DND-41 (cell line): ENCODE measurements at regions not wholly inside any gene's neighbourhood (a gene's known extent, or its start where the extent isn't known, plus 50 kb on each side); places are given as distances from the start of the nearest gene placed in this dataset.

Experiments
- ATAC-seq: fragments of 200-7000 bp; cut with Tn5 transposase; 3 replicates; pipeline ENCODE4 v1.9.1; 2021; ENCODE audit warnings: low read depth; ENCODE audit not compliant: insufficient read depth
- DNase-seq: peaks from one replicate; pipeline ENCODE4 v3.0.0-alpha.2; 2020
- H2AFZ ChIP-seq: 2 replicates; pipeline ENCODE4 v1.6.0; 2012; ENCODE audit warnings: low read depth, low read length
- H3K27ac ChIP-seq: 2 replicates; pipeline ENCODE4 v1.5.1; 2012; ENCODE audit warnings: low read length, inconsistent platforms
- H3K27me3 ChIP-seq: fragments of 200-600 bp; sonication (generic); 2 replicates; pipeline ENCODE4 v1.6.0; 2012; ENCODE audit warnings: low read length, mild to moderate bottlenecking, inconsistent platforms; ENCODE audit not compliant: insufficient read depth, poor library complexity
- H3K36me3 ChIP-seq: 2 replicates; pipeline ENCODE4 v1.5.1; 2012; ENCODE audit warnings: low read length, inconsistent platforms; ENCODE audit not compliant: insufficient read depth
- H3K4me1 ChIP-seq: 2 replicates; pipeline ENCODE4 v1.5.1; 2012; ENCODE audit warnings: mild to moderate bottlenecking, low read length; ENCODE audit not compliant: insufficient read depth
- H3K4me2 ChIP-seq: 2 replicates; pipeline ENCODE4 v1.6.0; 2012; ENCODE audit warnings: mild to moderate bottlenecking, moderate library complexity, low read length, inconsistent platforms; ENCODE audit not compliant: insufficient read depth
- H3K4me3 ChIP-seq, 2 experiments: fragments of 200-600 bp in 1 of 2; shearing (Covaris generic) in 1 of 2; 2 replicates each; pipeline ENCODE4 v1.5.1; 2012 to 2016; ENCODE audit warnings: inconsistent platforms in 2 of 2, low read length in 2 of 2, mild to moderate bottlenecking in 2 of 2, low read depth in 1 of 2, moderate library complexity in 1 of 2
- H3K79me2 ChIP-seq: 2 replicates; pipeline ENCODE4 v1.6.0; 2012; ENCODE audit warnings: low read length, inconsistent platforms; ENCODE audit not compliant: insufficient read depth
- H3K9ac ChIP-seq: 2 replicates; pipeline ENCODE4 v1.6.0; 2012; ENCODE audit warnings: low read depth, mild to moderate bottlenecking, inconsistent platforms, low read length, moderate library complexity
- H3K9me3 ChIP-seq: 2 replicates; pipeline ENCODE4 v1.5.1; 2012; ENCODE audit warnings: low read length, moderate library complexity, mild to moderate bottlenecking, inconsistent platforms; ENCODE audit not compliant: insufficient read depth, severe bottlenecking
- H4K20me1 ChIP-seq: 2 replicates; pipeline ENCODE4 v1.6.0; 2012; ENCODE audit warnings: low read length; ENCODE audit not compliant: insufficient read depth
- EZH2 ChIP-seq: IDR thresholded peaks from 3 replicates; pipeline ENCODE4 v1.6.1; 2012; ENCODE audit warnings: borderline replicate concordance, low read depth, mild to moderate bottlenecking, moderate library complexity, low read length, inconsistent platforms; ENCODE audit not compliant: severe bottlenecking
- TF ChIP-seq, protein P1 (sequence below): IDR thresholded peaks from 2 replicates; pipeline ENCODE4 v1.5.1; 2012; ENCODE audit warnings: borderline replicate concordance, low read length, moderate library complexity, mild to moderate bottlenecking; ENCODE audit not compliant: poor library complexity, severe bottlenecking; ENCODE audit errors: extremely low read depth

DNA sequence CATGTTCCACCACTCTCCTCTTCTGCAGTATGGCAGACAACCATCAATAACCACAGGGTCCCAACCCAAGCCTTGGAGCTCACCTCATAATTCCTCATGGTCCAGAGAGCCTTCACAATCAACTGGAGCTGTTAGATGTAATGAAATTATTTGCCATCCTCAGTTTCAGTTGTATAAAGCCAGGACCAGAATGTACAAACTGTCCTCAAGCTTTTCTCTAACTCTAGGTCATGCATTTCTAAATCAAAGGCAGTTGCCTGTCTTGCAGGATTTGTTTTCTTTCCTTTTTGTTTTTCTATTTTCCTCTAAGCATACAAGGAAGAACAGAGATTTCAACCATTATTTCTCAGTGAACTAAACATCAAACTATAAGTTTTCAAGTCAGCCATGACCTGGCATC lies 182.5 kb upstream of the SERP2 start:
- Histone ChIP-seq H3K27me3 (no peaks in the 10 kb centered on the region), H3K9ac (no peak overlapping the region), H4K20me1 (no peaks in the 10 kb centered on the region), H3K4me1 (peaks cover 2% of the 10 kb centered on the region; the same call in 1 of the 2 replicates), H3K9me3 (no peaks in the 10 kb centered on the region), H3K79me2 (no peaks in the 10 kb centered on the region), H3K4me3 (no peak overlapping the region), H3K4me2 (no peak overlapping the region), H3K36me3 (no peaks in the 10 kb centered on the region), H3K27ac (no peak overlapping the region), H2AFZ (no peak overlapping the region)
- no peak for ATAC-seq
- TF ChIP-seq, protein P1, sequence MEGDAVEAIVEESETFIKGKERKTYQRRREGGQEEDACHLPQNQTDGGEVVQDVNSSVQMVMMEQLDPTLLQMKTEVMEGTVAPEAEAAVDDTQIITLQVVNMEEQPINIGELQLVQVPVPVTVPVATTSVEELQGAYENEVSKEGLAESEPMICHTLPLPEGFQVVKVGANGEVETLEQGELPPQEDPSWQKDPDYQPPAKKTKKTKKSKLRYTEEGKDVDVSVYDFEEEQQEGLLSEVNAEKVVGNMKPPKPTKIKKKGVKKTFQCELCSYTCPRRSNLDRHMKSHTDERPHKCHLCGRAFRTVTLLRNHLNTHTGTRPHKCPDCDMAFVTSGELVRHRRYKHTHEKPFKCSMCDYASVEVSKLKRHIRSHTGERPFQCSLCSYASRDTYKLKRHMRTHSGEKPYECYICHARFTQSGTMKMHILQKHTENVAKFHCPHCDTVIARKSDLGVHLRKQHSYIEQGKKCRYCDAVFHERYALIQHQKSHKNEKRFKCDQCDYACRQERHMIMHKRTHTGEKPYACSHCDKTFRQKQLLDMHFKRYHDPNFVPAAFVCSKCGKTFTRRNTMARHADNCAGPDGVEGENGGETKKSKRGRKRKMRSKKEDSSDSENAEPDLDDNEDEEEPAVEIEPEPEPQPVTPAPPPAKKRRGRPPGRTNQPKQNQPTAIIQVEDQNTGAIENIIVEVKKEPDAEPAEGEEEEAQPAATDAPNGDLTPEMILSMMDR = no peak
- no peak for TF ChIP-seq EZH2
- no peak for DNase-seq

DNA sequence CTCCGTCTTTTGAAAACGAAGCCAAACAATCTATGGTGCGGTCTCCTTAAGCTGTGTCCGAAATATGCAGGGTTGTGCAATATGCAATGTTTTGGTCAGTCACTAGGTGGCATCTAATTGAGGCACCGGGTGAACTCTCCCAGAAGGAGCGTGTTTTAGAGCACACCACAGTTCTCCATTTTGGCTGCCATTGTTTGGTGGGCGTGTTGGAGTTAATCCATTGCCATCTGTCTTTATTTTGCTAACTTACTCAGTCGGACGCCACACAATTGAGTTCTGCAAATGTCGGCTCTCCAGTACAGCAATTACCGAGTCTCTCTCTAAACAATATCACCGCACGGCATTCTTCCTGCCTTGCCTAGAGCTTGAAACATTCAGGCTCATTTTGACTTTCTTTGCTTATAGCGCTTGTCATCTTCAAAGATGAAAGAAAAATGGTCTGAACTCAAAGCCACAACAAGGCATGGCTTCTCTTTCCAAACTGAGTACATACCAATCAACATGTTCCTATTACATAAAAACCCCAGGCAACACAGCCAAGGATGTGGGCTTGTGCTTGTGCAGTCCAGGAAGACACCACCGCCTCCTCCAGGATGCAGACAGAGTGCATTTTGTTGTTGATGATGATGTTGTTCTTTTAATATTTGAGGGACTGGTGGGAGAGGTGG lies 182.0 kb upstream of the SERP2 start:
- no peak overlapping the region for H3K4me2 ChIP-seq
- ATAC-seq = peak; percentile 77
- no peak overlapping the region for H3K27ac ChIP-seq
- DNase-seq = peak; percentile 49
- H3K4me1 ChIP-seq = peaks cover 5% of the 10 kb centered on the region; the same call in 1 of the 2 replicates
- no peak overlapping the region for H3K9ac ChIP-seq
- H3K79me2 ChIP-seq = no peaks in the 10 kb centered on the region
- H3K4me3 ChIP-seq = no peak overlapping the region
- no peaks in the 10 kb centered on the region for H3K27me3 ChIP-seq
- no peaks in the 10 kb centered on the region for H3K9me3 ChIP-seq
- no peaks in the 10 kb centered on the region for H3K36me3 ChIP-seq
- H2AFZ ChIP-seq = no peak overlapping the region
- no peak for TF ChIP-seq EZH2
- TF ChIP-seq, protein P1 = peak; percentile 60
- H4K20me1 ChIP-seq = no peaks in the 10 kb centered on the region

DNA sequence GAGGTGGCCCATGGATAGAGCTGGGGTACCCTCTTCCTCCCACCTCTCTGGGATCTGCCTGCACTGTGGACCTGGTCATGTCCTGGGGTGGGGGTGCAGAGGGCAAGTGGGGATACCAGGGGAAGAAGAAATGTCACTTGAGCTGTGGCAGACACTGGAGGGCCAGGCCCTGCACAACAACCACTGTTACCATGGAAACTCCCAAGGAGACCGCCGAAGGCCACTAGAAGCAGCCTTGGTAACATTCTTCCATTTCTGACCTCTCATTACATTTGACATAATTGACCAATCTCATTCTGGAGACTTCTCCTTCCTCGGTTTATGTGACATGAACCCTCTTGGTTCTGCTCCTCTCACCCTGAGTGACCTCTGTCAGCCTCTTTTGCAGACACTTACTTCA lies 179.9 kb upstream of the SERP2 start:
- Histone ChIP-seq H3K4me2 (no peak overlapping the region), H3K4me3 (no peak overlapping the region), H3K9ac (no peak overlapping the region), H2AFZ (no peak overlapping the region), H3K27me3 (no peaks in the 10 kb centered on the region), H3K4me1 (peaks cover 5% of the 10 kb centered on the region; the same call in 1 of the 2 replicates), H3K79me2 (no peaks in the 10 kb centered on the region), H3K36me3 (no peaks in the 10 kb centered on the region), H4K20me1 (no peaks in the 10 kb centered on the region), H3K27ac (no peak overlapping the region), H3K9me3 (no peaks in the 10 kb centered on the region)
- ATAC-seq = no peak
- DNase-seq = no peak
- TF ChIP-seq, protein P1 = no peak
- TF ChIP-seq EZH2 = no peak

DNA sequence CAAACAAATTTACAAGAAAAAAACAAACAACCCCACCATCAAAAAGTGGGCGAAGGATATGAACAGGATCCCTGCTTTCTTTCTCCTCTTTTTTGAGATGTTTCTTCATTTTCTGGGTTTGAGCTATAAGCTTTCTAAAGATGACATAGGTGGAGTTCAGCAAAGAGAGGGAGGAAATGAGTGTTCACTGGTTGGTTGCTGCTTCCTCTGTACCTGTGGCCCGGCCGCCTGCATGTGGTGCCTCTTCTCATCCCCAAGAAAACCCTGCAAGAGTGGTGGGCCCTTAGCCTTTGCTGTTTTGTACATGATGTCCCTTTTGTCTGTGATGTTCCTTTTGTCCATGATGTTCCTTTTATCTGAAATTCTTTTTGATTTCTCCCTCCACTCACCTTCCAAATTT lies 178.4 kb upstream of the SERP2 start:
- no peak overlapping the region for H3K27ac ChIP-seq
- H4K20me1 ChIP-seq = no peaks in the 10 kb centered on the region
- peaks cover 5% of the 10 kb centered on the region; the same call in 1 of the 2 replicates for H3K4me1 ChIP-seq
- H3K9ac ChIP-seq = no peak overlapping the region
- no peaks in the 10 kb centered on the region for H3K36me3 ChIP-seq
- no peaks in the 10 kb centered on the region for H3K27me3 ChIP-seq
- no peaks in the 10 kb centered on the region for H3K79me2 ChIP-seq
- H3K4me3 ChIP-seq = no peak overlapping the region
- H3K4me2 ChIP-seq = no peak overlapping the region
- no peak overlapping the region for H2AFZ ChIP-seq
- no peak for TF ChIP-seq EZH2
- TF ChIP-seq, protein P1 = no peak
- ATAC-seq = no peak
- H3K9me3 ChIP-seq = no peaks in the 10 kb centered on the region
- DNase-seq = no peak
